ENCODE measurements at regions not wholly inside any gene's neighbourhood (a gene's known extent, or its start where the extent isn't known, plus 50 kb on each side); places are given as distances from the start of the nearest gene placed in this dataset.

DNA sequence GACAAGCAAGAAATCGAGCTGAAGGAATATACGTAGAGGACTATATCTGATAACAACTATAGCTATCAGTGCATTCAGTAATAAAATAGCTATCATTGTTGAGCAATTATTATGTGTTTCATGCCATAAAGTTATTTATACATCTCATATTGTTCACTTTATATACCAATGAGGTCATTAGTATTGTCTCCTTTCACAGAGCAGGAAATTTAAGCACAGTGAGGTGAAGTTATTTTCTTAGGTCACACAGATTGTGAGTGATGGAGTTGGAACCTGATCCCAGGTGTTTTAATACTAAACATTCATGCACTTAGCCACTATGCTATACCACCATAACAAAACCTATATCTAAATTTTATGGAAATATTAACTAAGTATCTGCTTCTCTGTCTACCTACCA, 180.5 kb upstream of the DPYD start:
- ChIA-PET POLR2A (interaction anchor here (0.6 kb wide), 1 partner anchor 55 kb away, joined by 3 read pairs; no protein-coding TSS in a partner anchor), CTCF (interaction anchor here (0.6 kb wide), 1 partner anchor 1075 kb away, joined by 3 read pairs; no protein-coding TSS in a partner anchor)
- Histone ChIP-seq H3K4me3 (ENCODE audit: low read depth, low read length) (no peak overlapping the region), H3K36me3 (ENCODE audit: control insufficient read depth in 2 of 2, insufficient read depth in 1 of 2, low read length in 2 of 2) (no peaks in the 10 kb centered on the region), H3K4me1 (ENCODE audit: control insufficient read depth, insufficient read depth, low read length) (no peaks in the 10 kb centered on the region), H3K9me3 (ENCODE audit: control insufficient read depth, insufficient read depth, low read depth, low read length) (no peaks in the 10 kb centered on the region), H3K27ac (ENCODE audit: extremely low read depth, low read depth, low read length) (no peak overlapping the region)
- TF ChIP-seq HOXD13 (CRISPR knock-in tag; IDR thresholded peaks at IDR 0.05; ENCODE audit: borderline replicate concordance) = no peak
- TF ChIP-seq, protein P1, sequence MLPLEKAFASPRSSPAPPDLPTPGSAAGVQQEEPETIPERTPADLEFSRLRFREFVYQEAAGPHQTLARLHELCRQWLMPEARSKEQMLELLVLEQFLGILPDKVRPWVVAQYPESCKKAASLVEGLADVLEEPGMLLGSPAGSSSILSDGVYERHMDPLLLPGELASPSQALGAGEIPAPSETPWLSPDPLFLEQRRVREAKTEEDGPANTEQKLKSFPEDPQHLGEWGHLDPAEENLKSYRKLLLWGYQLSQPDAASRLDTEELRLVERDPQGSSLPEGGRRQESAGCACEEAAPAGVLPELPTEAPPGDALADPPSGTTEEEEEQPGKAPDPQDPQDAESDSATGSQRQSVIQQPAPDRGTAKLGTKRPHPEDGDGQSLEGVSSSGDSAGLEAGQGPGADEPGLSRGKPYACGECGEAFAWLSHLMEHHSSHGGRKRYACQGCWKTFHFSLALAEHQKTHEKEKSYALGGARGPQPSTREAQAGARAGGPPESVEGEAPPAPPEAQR (tag by site-specific recombination; IDR thresholded peaks at IDR 0.05) = no peak

DNA sequence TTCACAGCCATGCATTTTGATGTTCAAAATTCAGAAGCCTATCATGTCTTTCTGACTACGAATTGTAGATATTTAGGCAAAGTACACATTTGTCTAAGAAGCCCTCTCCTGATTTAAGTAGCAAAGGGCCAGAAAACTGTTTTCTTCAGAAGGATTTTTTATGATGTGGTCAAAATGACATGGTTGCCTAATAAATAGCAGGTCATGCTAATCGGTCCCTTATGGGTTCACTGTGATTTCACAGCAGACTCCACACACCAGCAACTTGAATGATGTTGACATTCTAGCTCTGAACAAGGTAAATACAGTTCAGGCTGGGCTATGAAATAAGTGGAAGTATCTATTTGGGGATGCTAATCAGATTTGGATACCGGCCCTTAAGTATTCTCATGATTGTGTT, 178.7 kb upstream of the DPYD start:
- ChIA-PET POLR2A (no interaction called here), CTCF (no interaction called here)
- H3K36me3 ChIP-seq (ENCODE audit: control insufficient read depth in 2 of 2, insufficient read depth in 1 of 2, low read length in 2 of 2) = no peaks in the 10 kb centered on the region
- no peak overlapping the region for H3K27ac ChIP-seq (ENCODE audit: extremely low read depth, low read depth, low read length)
- TF ChIP-seq ZBTB7A (tag by site-specific recombination; IDR thresholded peaks at IDR 0.05; ENCODE audit: low read depth) (no peak), ZNF416 (tag by site-specific recombination; IDR thresholded peaks at IDR 0.05) (no peak), ZFP37 (tag by site-specific recombination; IDR thresholded peaks at IDR 0.05) (no peak), ZNF211 (tag by site-specific recombination; IDR thresholded peaks at IDR 0.05; ENCODE audit: low read depth) (no peak), ZIC2 (tag by site-specific recombination; IDR thresholded peaks at IDR 0.05) (no peak), ZNF600 (tag by site-specific recombination; IDR thresholded peaks at IDR 0.05) (no peak), ZNF138 (tag by site-specific recombination; IDR thresholded peaks at IDR 0.05; ENCODE audit: borderline replicate concordance) (no peak), ZNF24 (tag by site-specific recombination; IDR thresholded peaks at IDR 0.05) (no peak), REPIN1 (tag by site-specific recombination; IDR thresholded peaks at IDR 0.05; ENCODE audit: low read depth) (no peak), ZNF558 (tag by site-specific recombination; IDR thresholded peaks at IDR 0.05) (no peak)
- TF ChIP-seq, protein P2, sequence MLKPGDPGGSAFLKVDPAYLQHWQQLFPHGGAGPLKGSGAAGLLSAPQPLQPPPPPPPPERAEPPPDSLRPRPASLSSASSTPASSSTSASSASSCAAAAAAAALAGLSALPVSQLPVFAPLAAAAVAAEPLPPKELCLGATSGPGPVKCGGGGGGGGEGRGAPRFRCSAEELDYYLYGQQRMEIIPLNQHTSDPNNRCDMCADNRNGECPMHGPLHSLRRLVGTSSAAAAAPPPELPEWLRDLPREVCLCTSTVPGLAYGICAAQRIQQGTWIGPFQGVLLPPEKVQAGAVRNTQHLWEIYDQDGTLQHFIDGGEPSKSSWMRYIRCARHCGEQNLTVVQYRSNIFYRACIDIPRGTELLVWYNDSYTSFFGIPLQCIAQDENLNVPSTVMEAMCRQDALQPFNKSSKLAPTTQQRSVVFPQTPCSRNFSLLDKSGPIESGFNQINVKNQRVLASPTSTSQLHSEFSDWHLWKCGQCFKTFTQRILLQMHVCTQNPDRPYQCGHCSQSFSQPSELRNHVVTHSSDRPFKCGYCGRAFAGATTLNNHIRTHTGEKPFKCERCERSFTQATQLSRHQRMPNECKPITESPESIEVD (tag by site-specific recombination; IDR thresholded peaks at IDR 0.05) = no peak
- TF ChIP-seq, protein P3, sequence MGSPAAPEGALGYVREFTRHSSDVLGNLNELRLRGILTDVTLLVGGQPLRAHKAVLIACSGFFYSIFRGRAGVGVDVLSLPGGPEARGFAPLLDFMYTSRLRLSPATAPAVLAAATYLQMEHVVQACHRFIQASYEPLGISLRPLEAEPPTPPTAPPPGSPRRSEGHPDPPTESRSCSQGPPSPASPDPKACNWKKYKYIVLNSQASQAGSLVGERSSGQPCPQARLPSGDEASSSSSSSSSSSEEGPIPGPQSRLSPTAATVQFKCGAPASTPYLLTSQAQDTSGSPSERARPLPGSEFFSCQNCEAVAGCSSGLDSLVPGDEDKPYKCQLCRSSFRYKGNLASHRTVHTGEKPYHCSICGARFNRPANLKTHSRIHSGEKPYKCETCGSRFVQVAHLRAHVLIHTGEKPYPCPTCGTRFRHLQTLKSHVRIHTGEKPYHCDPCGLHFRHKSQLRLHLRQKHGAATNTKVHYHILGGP (tag by site-specific recombination; IDR thresholded peaks at IDR 0.05) = no peak
- TF ChIP-seq, protein P1 (tag by site-specific recombination; IDR thresholded peaks at IDR 0.05) = no peak
- TF ChIP-seq, protein P4, sequence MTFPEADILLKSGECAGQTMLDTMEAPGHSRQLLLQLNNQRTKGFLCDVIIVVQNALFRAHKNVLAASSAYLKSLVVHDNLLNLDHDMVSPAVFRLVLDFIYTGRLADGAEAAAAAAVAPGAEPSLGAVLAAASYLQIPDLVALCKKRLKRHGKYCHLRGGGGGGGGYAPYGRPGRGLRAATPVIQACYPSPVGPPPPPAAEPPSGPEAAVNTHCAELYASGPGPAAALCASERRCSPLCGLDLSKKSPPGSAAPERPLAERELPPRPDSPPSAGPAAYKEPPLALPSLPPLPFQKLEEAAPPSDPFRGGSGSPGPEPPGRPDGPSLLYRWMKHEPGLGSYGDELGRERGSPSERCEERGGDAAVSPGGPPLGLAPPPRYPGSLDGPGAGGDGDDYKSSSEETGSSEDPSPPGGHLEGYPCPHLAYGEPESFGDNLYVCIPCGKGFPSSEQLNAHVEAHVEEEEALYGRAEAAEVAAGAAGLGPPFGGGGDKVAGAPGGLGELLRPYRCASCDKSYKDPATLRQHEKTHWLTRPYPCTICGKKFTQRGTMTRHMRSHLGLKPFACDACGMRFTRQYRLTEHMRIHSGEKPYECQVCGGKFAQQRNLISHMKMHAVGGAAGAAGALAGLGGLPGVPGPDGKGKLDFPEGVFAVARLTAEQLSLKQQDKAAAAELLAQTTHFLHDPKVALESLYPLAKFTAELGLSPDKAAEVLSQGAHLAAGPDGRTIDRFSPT (tag by site-specific recombination; IDR thresholded peaks at IDR 0.05) = no peak
- no peaks in the 10 kb centered on the region for H3K9me3 ChIP-seq (ENCODE audit: control insufficient read depth, insufficient read depth, low read depth, low read length)
- no peaks in the 10 kb centered on the region for H3K4me1 ChIP-seq (ENCODE audit: control insufficient read depth, insufficient read depth, low read length)
- H3K4me3 ChIP-seq (ENCODE audit: low read depth, low read length) = no peak overlapping the region
